NB4 (cell line): ENCODE measurements at regions not wholly inside any gene's neighbourhood (a gene's known extent, or its start where the extent isn't known, plus 50 kb on each side); places are given as distances from the start of the nearest gene placed in this dataset.

Source experiments
- TF ChIP-seq, protein P1 (sequence below): IDR thresholded peaks from one replicate; pipeline ENCODE4 v1.5.1; 2012; ENCODE audit warnings: low read depth, low read length
- TF ChIP-seq, protein P2 (sequence below): IDR thresholded peaks from 2 replicates; pipeline ENCODE4 v1.6.1; 2011; ENCODE audit warnings: low read depth, low read length

DNA sequence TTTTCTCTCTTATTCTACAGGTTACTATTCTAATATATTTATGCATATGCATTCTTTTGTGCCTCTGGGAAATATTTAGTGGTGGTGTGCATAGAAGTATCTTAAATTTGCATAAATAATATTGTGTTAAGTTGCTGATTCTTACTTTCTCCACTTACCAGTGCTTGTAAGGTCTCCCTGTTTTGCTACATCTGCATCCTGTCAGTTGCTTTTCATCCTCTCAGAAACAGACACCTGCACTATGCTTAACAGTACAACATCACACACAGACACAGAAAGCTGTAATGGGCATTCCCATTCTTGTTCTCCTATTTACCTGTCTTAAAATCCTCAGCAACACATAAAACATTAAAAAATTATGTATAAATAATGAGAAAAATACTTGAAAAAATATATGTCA lies 713.3 kb upstream of the RGMB start:
- TF ChIP-seq, protein P1, sequence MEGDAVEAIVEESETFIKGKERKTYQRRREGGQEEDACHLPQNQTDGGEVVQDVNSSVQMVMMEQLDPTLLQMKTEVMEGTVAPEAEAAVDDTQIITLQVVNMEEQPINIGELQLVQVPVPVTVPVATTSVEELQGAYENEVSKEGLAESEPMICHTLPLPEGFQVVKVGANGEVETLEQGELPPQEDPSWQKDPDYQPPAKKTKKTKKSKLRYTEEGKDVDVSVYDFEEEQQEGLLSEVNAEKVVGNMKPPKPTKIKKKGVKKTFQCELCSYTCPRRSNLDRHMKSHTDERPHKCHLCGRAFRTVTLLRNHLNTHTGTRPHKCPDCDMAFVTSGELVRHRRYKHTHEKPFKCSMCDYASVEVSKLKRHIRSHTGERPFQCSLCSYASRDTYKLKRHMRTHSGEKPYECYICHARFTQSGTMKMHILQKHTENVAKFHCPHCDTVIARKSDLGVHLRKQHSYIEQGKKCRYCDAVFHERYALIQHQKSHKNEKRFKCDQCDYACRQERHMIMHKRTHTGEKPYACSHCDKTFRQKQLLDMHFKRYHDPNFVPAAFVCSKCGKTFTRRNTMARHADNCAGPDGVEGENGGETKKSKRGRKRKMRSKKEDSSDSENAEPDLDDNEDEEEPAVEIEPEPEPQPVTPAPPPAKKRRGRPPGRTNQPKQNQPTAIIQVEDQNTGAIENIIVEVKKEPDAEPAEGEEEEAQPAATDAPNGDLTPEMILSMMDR, result no peak
- TF ChIP-seq, protein P2, sequence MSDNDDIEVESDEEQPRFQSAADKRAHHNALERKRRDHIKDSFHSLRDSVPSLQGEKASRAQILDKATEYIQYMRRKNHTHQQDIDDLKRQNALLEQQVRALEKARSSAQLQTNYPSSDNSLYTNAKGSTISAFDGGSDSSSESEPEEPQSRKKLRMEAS, result no peak
